Sigmoid colon (tissue), 4 donors: ENCODE measurements at regions not wholly inside any gene's neighbourhood (a gene's known extent, or its start where the extent isn't known, plus 50 kb on each side); places are given as distances from the start of the nearest gene placed in this dataset.

Experiments
- EP300 ChIP-seq, 4 donors: sonication (generic); formaldehyde crosslinking; IDR thresholded peaks; one replicate each; pipeline ENCODE4 v1.6.1; 2017; ENCODE audit warnings: antibody characterized with exemption in 4 of 4
- TF ChIP-seq, protein P1 (sequence below), 4 experiments: fragments of 450-650 bp in 3 of 4; fragments of 200-600 bp in 1 of 4; IDR thresholded peaks; one replicate each; pipeline ENCODE4 v1.5.1; 2016 to 2019; ENCODE audit warnings: antibody characterized with exemption in 4 of 4, mild to moderate bottlenecking in 3 of 4, moderate library complexity in 2 of 4

DNA sequence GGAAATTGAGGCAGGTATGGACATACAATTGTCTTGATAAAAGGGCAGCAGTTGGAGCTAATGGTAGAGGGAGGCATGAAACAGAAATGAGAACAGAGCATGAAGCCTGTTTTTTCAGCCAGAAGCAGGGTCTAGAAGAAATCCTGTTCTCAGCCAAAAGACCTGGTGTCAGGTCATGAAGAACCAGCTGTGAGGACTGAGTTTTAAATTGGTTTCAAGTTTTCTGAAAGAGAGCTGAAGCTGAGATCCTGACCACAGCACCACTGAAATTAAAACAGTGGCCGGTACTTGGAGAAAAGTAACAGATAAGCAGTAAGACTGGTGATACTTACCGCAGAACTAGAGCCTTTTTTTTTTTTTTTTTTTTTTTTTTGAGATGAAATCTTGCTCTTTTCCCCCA is 283.8 kb upstream of the BMP2 start:
- TF ChIP-seq EP300 (IDR thresholded peaks at IDR 0.05): no peak
- TF ChIP-seq, protein P1, sequence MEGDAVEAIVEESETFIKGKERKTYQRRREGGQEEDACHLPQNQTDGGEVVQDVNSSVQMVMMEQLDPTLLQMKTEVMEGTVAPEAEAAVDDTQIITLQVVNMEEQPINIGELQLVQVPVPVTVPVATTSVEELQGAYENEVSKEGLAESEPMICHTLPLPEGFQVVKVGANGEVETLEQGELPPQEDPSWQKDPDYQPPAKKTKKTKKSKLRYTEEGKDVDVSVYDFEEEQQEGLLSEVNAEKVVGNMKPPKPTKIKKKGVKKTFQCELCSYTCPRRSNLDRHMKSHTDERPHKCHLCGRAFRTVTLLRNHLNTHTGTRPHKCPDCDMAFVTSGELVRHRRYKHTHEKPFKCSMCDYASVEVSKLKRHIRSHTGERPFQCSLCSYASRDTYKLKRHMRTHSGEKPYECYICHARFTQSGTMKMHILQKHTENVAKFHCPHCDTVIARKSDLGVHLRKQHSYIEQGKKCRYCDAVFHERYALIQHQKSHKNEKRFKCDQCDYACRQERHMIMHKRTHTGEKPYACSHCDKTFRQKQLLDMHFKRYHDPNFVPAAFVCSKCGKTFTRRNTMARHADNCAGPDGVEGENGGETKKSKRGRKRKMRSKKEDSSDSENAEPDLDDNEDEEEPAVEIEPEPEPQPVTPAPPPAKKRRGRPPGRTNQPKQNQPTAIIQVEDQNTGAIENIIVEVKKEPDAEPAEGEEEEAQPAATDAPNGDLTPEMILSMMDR (IDR thresholded peaks at IDR 0.05): no peak
